H1 (cell line): ENCODE measurements at regions not wholly inside any gene's neighbourhood (a gene's known extent, or its start where the extent isn't known, plus 50 kb on each side); places are given as distances from the start of the nearest gene placed in this dataset.

Source experiments
- CTCF ChIA-PET: fragments of 300-600 bp; sonication (Branson Sonifier 250); formaldehyde crosslinking; loops from one replicate; lab custom pipeline; 2021; ENCODE audit not compliant: partially characterized antibody; lab: Charles Lee
- POLR2A ChIA-PET: fragments of 300-600 bp; sonication (Branson Sonifier 250); formaldehyde crosslinking; loops from one replicate; lab custom pipeline; 2021; ENCODE audit warnings: inconsistent platforms; ENCODE audit not compliant: partially characterized antibody; lab: Charles Lee
- DNase-seq, 2 experiments: peaks; one replicate each; pipeline versions ENCODE4 v3.0.0 to v3.0.0-alpha.2; 2010 to 2022; ENCODE audit warnings: low spot score in 2 of 2, low read depth in 1 of 2, mixed read lengths in 1 of 2
- FAIRE-seq: peaks from 2 replicates; lab custom pipeline; 2011; peaks lifted over from hg19 to GRCh38; lab: Jason Lieb, UNC
- H2AFZ ChIP-seq: 2 replicates; pipeline ENCODE4 v1.8.1; 2012; ENCODE audit warnings: low read length, inconsistent platforms
- H2AK5ac ChIP-seq: 2 replicates; pipeline ENCODE4 v1.6.1; 2013; ENCODE audit warnings: low read depth, low read length
- H2BK120ac ChIP-seq: replicated peaks from 2 replicates; pipeline ENCODE3; 2013; ENCODE audit warnings: low read depth, low read length, inconsistent platforms
- H2BK12ac ChIP-seq: 2 replicates; pipeline ENCODE4 v1.6.1; 2013; ENCODE audit warnings: low read depth, low read length
- H2BK15ac ChIP-seq: 2 replicates; pipeline ENCODE4 v1.6.1; 2013; ENCODE audit warnings: low read length
- H2BK20ac ChIP-seq: 2 replicates; pipeline ENCODE4 v1.6.1; 2013; ENCODE audit warnings: low read length
- H2BK5ac ChIP-seq: 2 replicates; pipeline ENCODE4 v1.6.1; 2013; ENCODE audit warnings: low read depth, low read length
- H3K14ac ChIP-seq: 2 replicates; pipeline ENCODE4 v1.6.1; 2013; ENCODE audit warnings: inconsistent platforms; ENCODE audit not compliant: insufficient read length
- H3K18ac ChIP-seq: 2 replicates; pipeline ENCODE4 v1.6.1; 2013; ENCODE audit warnings: low read length; ENCODE audit errors: extremely low read depth
- H3K23ac ChIP-seq: 2 replicates; pipeline ENCODE4 v1.6.1; 2013; ENCODE audit warnings: inconsistent platforms; ENCODE audit not compliant: insufficient read length
- H3K23me2 ChIP-seq: 2 replicates; pipeline ENCODE4 v1.6.1; 2013; ENCODE audit warnings: low read depth, low read length
- H3K27ac ChIP-seq: 2 replicates; pipeline ENCODE4 v1.6.1; 2011; ENCODE audit warnings: low read depth, low read length, inconsistent platforms
- H3K27me3 ChIP-seq, 4 experiments: replicated peaks in 1 of 4; 1 replicate in 1 of 4; 2 replicates in 3 of 4; pipeline versions ENCODE4 v1.6.1 to v1.8.1; 2011 to 2013; ENCODE audit warnings: low read length in 3 of 4, mild to moderate bottlenecking in 3 of 4, inconsistent platforms in 2 of 4, mixed read lengths in 2 of 4, moderate library complexity in 1 of 4; ENCODE audit not compliant: control insufficient read depth in 3 of 4, insufficient read depth in 3 of 4; ENCODE audit errors: extremely low read depth in 1 of 4
- H3K36me3 ChIP-seq, 4 experiments: 2 replicates each; pipeline versions ENCODE4 v1.6.1 to v1.8.1; 2011 to 2013; ENCODE audit warnings: mild to moderate bottlenecking in 4 of 4, low read length in 3 of 4, moderate library complexity in 2 of 4, control low read depth in 1 of 4, inconsistent platforms in 1 of 4; ENCODE audit not compliant: insufficient read depth in 4 of 4, control insufficient read depth in 2 of 4
- H3K4ac ChIP-seq: replicated peaks from 2 replicates; pipeline ENCODE3; 2013; ENCODE audit warnings: low read length, low read depth, mixed read lengths, inconsistent platforms; ENCODE audit not compliant: insufficient read length
- H3K4me1 ChIP-seq, 4 experiments: replicated peaks in 1 of 4; 1 replicate in 1 of 4; 2 replicates in 3 of 4; pipeline versions ENCODE4 v1.6.1 to v1.8.1; 2011 to 2013; ENCODE audit warnings: low read length in 3 of 4, inconsistent platforms in 2 of 4, mixed read lengths in 1 of 4; ENCODE audit not compliant: insufficient read depth in 4 of 4, control insufficient read depth in 3 of 4
- H3K4me2 ChIP-seq, 2 experiments: 2 replicates each; pipeline versions ENCODE4 v1.6.1 to v1.8.1; 2011 to 2013; ENCODE audit warnings: low read depth in 2 of 2, low read length in 2 of 2, control low read depth in 1 of 2, inconsistent platforms in 1 of 2, mild to moderate bottlenecking in 1 of 2; ENCODE audit not compliant: insufficient read depth in 1 of 2
- H3K4me3 ChIP-seq, 4 experiments: fragments of 200-600, 300-600 bp in 1 of 4; sonication (generic), shearing (Covaris generic), sonication (Bioruptor Twin) in 1 of 4; 2 replicates each; pipeline versions ENCODE4 v1.5.1 to v1.8.1; 2011 to 2016; ENCODE audit warnings: low read length in 4 of 4, low read depth in 3 of 4, control low read depth in 2 of 4, inconsistent platforms in 2 of 4, mild to moderate bottlenecking in 2 of 4, mixed read lengths in 1 of 4, moderate library complexity in 1 of 4; ENCODE audit not compliant: insufficient read depth in 2 of 4; ENCODE audit errors: extremely low read depth in 1 of 4
- H3K56ac ChIP-seq: replicated peaks from 2 replicates; pipeline ENCODE3; 2013; ENCODE audit warnings: low read depth, mild to moderate bottlenecking, mixed read lengths, low read length, inconsistent platforms; ENCODE audit not compliant: insufficient read length
- H3K79me1 ChIP-seq: 2 replicates; pipeline ENCODE4 v1.6.1; 2013; ENCODE audit warnings: low read depth, low read length, control low read depth
- H3K79me2 ChIP-seq, 2 experiments: 2 replicates each; pipeline versions ENCODE4 v1.6.1 to v1.8.1; 2012 to 2013; ENCODE audit warnings: low read length in 2 of 2, mild to moderate bottlenecking in 2 of 2, inconsistent platforms in 1 of 2; ENCODE audit not compliant: insufficient read depth in 2 of 2, control insufficient read depth in 1 of 2
- H3K9ac ChIP-seq, 4 experiments: replicated peaks in 1 of 4; 1 replicate in 1 of 4; 2 replicates in 3 of 4; pipeline versions ENCODE4 v1.6.1 to v1.8.1; 2011 to 2013; ENCODE audit warnings: low read depth in 3 of 4, low read length in 3 of 4, control low read depth in 2 of 4, mild to moderate bottlenecking in 2 of 4, moderate library complexity in 2 of 4, inconsistent platforms in 1 of 4; ENCODE audit errors: extremely low read depth in 1 of 4
- H3K9me3 ChIP-seq, 2 experiments: 2 replicates each; pipeline versions ENCODE4 v1.6.1 to v1.8.1; 2012 to 2013; ENCODE audit warnings: mild to moderate bottlenecking in 2 of 2, moderate library complexity in 2 of 2, control low read depth in 1 of 2, inconsistent platforms in 1 of 2, low read depth in 1 of 2, low read length in 1 of 2, mixed read lengths in 1 of 2; ENCODE audit not compliant: insufficient read depth in 2 of 2
- H4K20me1 ChIP-seq, 2 experiments: replicated peaks in 1 of 2; 2 replicates each; pipeline versions ENCODE3 to v1.8.1; 2011 to 2013; ENCODE audit warnings: inconsistent platforms in 2 of 2, low read length in 2 of 2, mild to moderate bottlenecking in 1 of 2; ENCODE audit not compliant: insufficient read depth in 2 of 2, control insufficient read depth in 1 of 2
- H4K5ac ChIP-seq: 2 replicates; pipeline ENCODE4 v1.6.1; 2013; ENCODE audit warnings: low read length, low read depth, mixed read lengths, inconsistent platforms; ENCODE audit not compliant: insufficient read length
- H4K8ac ChIP-seq: 2 replicates; pipeline ENCODE4 v1.8.0; 2013; ENCODE audit warnings: mild to moderate bottlenecking, moderate library complexity, low read length, inconsistent platforms; ENCODE audit not compliant: insufficient read depth; ENCODE audit errors: extremely low read depth
- H4K91ac ChIP-seq: replicated peaks from 2 replicates; pipeline ENCODE3; 2013; ENCODE audit warnings: low read length, mixed read lengths, inconsistent platforms; ENCODE audit not compliant: insufficient read length
- MAFK ChIP-seq: IDR thresholded peaks from 2 replicates; pipeline ENCODE4 v1.6.1; 2012; ENCODE audit warnings: low read depth, mild to moderate bottlenecking, improper control_type of control experiment, low read length
- YY1 ChIP-seq: IDR thresholded peaks from 2 replicates; pipeline ENCODE4 v1.6.1; 2011; ENCODE audit warnings: low read depth, mild to moderate bottlenecking, low read length
- WGBS, 2 experiments: shearing (Covaris generic) in 1 of 2; methylation state at CpG; one replicate each; pipeline versions ENCODE4 v1.1.6 to v1.1.7; 2013 to 2015; ENCODE audit warnings: low lambda C conversion rate in 2 of 2, mixed read lengths in 2 of 2, inconsistent platforms in 1 of 2, low coverage in 1 of 2, missing lambda C conversion rate in 1 of 2; ENCODE audit not compliant: insufficient replicate concordance in 2 of 2, insufficient coverage in 1 of 2, insufficient read length in 1 of 2; ENCODE audit errors: extremely low coverage in 1 of 2, missing lambda C conversion rate in 1 of 2; 5-methylcytosine and 5-hydroxymethylcytosine counted together

DNA sequence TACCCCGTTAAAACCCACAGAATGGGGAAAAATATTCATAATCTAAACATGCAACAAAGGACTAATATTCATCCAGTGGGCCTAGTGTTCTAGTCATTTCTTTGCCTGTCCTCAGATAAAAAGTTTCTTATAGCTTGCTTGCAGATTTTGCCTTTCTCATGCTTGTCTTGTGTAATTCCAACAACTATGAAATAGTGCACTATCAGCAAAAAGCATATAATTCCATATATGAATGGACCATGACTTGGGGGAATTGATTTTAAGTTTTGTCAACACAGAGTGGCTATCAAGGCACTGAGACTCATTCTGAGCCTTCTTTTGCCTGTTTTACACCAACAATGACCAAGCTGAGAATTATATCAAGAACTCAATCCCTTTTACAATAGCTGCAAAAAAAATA is 278.6 kb upstream of the GPR149 start:
- H2BK15ac ChIP-seq, result no peak overlapping the region
- no peak overlapping the region for H3K4ac ChIP-seq
- no peaks in the 10 kb centered on the region for H3K79me2 ChIP-seq
- H3K18ac ChIP-seq, result no peak overlapping the region
- H4K8ac ChIP-seq, result no peak overlapping the region
- no peak for FAIRE-seq
- no peak overlapping the region for H3K56ac ChIP-seq
- H4K20me1 ChIP-seq, result no peaks in the 10 kb centered on the region
- H3K4me3 ChIP-seq, result no peak overlapping the region
- H3K36me3 ChIP-seq, result no peaks in the 10 kb centered on the region
- H3K79me1 ChIP-seq, result no peaks in the 10 kb centered on the region
- no peak overlapping the region for H2BK120ac ChIP-seq
- H4K5ac ChIP-seq, result no peak overlapping the region
- no peak overlapping the region for H2BK12ac ChIP-seq
- H3K9ac ChIP-seq, result no peak overlapping the region
- H3K4me1 ChIP-seq, result no peaks in the 10 kb centered on the region; a peak in 1 of 7 replicates
- H3K14ac ChIP-seq, result no peak overlapping the region
- no peaks in the 10 kb centered on the region for H3K9me3 ChIP-seq
- TF ChIP-seq MAFK (peak; percentile 74; the same call in 1 of the 2 replicates), YY1 (no peak)
- no peaks in the 10 kb centered on the region for H3K23me2 ChIP-seq
- H2BK5ac ChIP-seq, result no peak overlapping the region
- no peak overlapping the region for H3K23ac ChIP-seq
- CTCF ChIA-PET, result no interaction called here
- H2BK20ac ChIP-seq, result no peak overlapping the region
- no peak overlapping the region for H2AK5ac ChIP-seq
- no peak overlapping the region for H2AFZ ChIP-seq
- no peak overlapping the region for H3K4me2 ChIP-seq
- POLR2A ChIA-PET, result no interaction called here
- H3K27me3 ChIP-seq, result no peaks in the 10 kb centered on the region
- WGBS, 2 experiments, result 94% methylated on average over 1 of the region's 1 CpG; no CpG with 5 or more reads in 1 of the 2 experiments
- no peak overlapping the region for H3K27ac ChIP-seq
- no peak overlapping the region for H4K91ac ChIP-seq
- DNase-seq, result no peak
